ENCODE measurements at regions not wholly inside any gene's neighbourhood (a gene's known extent, or its start where the extent isn't known, plus 50 kb on each side); places are given as distances from the start of the nearest gene placed in this dataset.

DNA sequence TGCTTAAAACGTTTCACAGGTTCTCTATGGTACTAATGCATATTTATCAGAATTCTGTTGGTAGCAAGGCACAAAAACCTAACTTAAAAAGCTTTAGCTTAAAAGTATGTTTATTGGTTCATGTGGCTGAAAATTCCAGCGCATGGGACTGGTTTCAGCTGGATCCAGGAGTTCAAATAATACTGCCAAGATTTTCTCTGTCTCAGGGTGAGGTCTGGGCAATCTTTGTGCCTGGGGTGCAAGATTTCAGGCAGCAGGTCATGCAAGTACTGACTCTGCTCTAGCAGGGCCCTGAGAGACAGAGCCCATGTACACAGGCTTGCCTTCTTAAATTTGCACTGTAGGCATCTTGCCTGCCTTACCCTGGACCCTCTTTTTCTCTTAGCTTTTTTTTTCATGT, 134.2 kb upstream of the GAS1 start:
- TF ChIP-seq POLR2A (IDR thresholded peaks at IDR 0.05) (no peak), CTCF (IDR thresholded peaks at IDR 0.05) (no peak), POLR2AphosphoS5 (IDR thresholded peaks at IDR 0.05) (no peak), EP300 (IDR thresholded peaks at IDR 0.05) (no peak)

Measured in stomach (tissue), 4 donors.